Ovary (tissue), 7 donors: ENCODE measurements at regions not wholly inside any gene's neighbourhood (a gene's known extent, or its start where the extent isn't known, plus 50 kb on each side); places are given as distances from the start of the nearest gene placed in this dataset.
"Not testable (repeated sequence)": the region's sequence is repeated elsewhere in the genome, so short reads cannot be mapped to it uniquely, and the experiment has no call there.

Experiments
- DNase-seq, 5 donors: peaks; one replicate each; pipeline ENCODE4 v3.0.0-alpha.2; 2019 to 2020
- H3K27ac ChIP-seq, 2 donors: fragments of 200-600 bp; one replicate each; pipeline versions ENCODE4 v1.5.1 to v1.8.0; 2019 to 2022
- H3K27me3 ChIP-seq: fragments of 200-600 bp; one replicate; pipeline ENCODE4 v1.8.0; 2022
- H3K36me3 ChIP-seq: fragments of 200-600 bp; sonication (generic); one replicate; pipeline ENCODE4 v1.5.1; 2019
- H3K4me1 ChIP-seq: one replicate; pipeline ENCODE4 v1.8.1; 2013; ENCODE audit warnings: mild to moderate bottlenecking, moderate library complexity; ENCODE audit not compliant: insufficient read depth
- H3K4me3 ChIP-seq: fragments of 200-600 bp; sonication (generic); one replicate; pipeline ENCODE4 v1.5.1; 2017
- H3K9me3 ChIP-seq, 2 donors: fragments of 200-600 bp in 1 of 2; sonication (generic) in 1 of 2; one replicate each; pipeline versions ENCODE4 v1.5.1 to v1.8.1; 2013 to 2019; ENCODE audit warnings: mild to moderate bottlenecking in 1 of 2, moderate library complexity in 1 of 2
- EP300 ChIP-seq: sonication (generic); formaldehyde crosslinking; IDR thresholded peaks from one replicate; pipeline ENCODE4 v1.6.1; 2017; ENCODE audit warnings: antibody characterized with exemption
- POLR2A ChIP-seq: fragments of 450-650 bp; IDR thresholded peaks from one replicate; pipeline ENCODE4 v1.6.1; 2017; ENCODE audit warnings: antibody characterized with exemption, mild to moderate bottlenecking, moderate library complexity
- WGBS, 3 donors: extraction: QIAGEN DNeasy Blood & Tissue Kit in 1 of 3; methylation state at CpG; one replicate each; pipeline versions ENCODE4 v1.1.5 to v1.1.7; 2013 to 2017; 5-methylcytosine and 5-hydroxymethylcytosine counted together
- intact Hi-C, 4 donors: fragments of 100-400 bp; cut with DNase I; formaldehyde crosslinking; loops; one replicate each; pipeline versions ENCODE4 v1.11.0 to v1.15.1; 2022 to 2023
- TF ChIP-seq, protein P1 (sequence below), 3 donors: fragments of 450-650 bp in 2 of 3; fragments of 200-600 bp in 1 of 3; IDR thresholded peaks; one replicate each; pipeline versions ENCODE4 v1.5.1 to v1.8.0; 2016 to 2022; ENCODE audit warnings: antibody characterized with exemption in 3 of 3, mild to moderate bottlenecking in 1 of 3
- donor health status: DM: no; HTN: no; CAD: no; lungs with moderate emphysema.
- donor health status: DM: no; HTN: no; CAD: no.
- donor health status: Bipolar disorder and iron deficiency.
- donor health status: DM: no; HTN: no; CAD: no.
- donor health status: DM: yes; HTN: yes; CAD: no.

GRCh38 chr20:48128436-48128835 lies 343.2 kb upstream of the SULF2 start:
- Histone ChIP-seq H3K4me3 (no peak overlapping the region), H3K27ac (no peak overlapping the region), H3K9me3 (no peaks in the 10 kb centered on the region), H3K36me3 (no peaks in the 10 kb centered on the region), H3K4me1 (peaks cover 13% of the 10 kb centered on the region), H3K27me3 (no peaks in the 10 kb centered on the region)
- intact Hi-C loops: no loop called here
- 64 to 84% (median 66%) methylated on average over 3 of the region's 3 CpGs for WGBS, 3 donors
- no peak for DNase-seq
- TF ChIP-seq, protein P1, sequence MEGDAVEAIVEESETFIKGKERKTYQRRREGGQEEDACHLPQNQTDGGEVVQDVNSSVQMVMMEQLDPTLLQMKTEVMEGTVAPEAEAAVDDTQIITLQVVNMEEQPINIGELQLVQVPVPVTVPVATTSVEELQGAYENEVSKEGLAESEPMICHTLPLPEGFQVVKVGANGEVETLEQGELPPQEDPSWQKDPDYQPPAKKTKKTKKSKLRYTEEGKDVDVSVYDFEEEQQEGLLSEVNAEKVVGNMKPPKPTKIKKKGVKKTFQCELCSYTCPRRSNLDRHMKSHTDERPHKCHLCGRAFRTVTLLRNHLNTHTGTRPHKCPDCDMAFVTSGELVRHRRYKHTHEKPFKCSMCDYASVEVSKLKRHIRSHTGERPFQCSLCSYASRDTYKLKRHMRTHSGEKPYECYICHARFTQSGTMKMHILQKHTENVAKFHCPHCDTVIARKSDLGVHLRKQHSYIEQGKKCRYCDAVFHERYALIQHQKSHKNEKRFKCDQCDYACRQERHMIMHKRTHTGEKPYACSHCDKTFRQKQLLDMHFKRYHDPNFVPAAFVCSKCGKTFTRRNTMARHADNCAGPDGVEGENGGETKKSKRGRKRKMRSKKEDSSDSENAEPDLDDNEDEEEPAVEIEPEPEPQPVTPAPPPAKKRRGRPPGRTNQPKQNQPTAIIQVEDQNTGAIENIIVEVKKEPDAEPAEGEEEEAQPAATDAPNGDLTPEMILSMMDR (IDR thresholded peaks at IDR 0.05): no peak
- TF ChIP-seq EP300 (no peak), POLR2A (no peak)

DNA sequence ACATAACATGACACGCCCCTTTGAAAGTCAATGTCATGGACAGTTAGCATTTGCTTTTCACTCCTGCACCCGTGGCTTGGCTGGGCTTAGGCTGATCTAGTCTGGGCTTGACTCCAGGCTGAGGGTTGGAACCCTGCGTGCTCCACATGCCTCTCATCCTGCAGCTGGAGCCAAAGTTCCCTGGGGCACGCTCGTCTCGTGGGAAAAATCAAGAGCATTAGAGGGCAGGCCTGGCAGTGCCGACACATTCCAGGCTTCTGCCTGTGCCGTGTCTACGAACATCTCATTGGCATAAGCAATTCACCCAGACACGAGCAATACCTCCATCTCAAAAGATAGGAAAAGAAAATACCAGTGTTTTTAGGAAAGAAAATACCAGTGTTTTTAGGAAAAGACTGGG lies 342.7 kb upstream of the SULF2 start:
- intact Hi-C loops, H3K27ac ChIP-seq, H3K4me3 ChIP-seq, H3K9me3 ChIP-seq, H3K27me3 ChIP-seq, H3K36me3 ChIP-seq: not testable (repeated sequence)
- WGBS, 3 donors: 15 to 23% (median 23%) methylated on average over 9 to 10 of the region's 10 CpGs
- peaks cover 13% of the 10 kb centered on the region for H3K4me1 ChIP-seq
- peak in 1 of 5 donors; percentile 54 for DNase-seq

DNA sequence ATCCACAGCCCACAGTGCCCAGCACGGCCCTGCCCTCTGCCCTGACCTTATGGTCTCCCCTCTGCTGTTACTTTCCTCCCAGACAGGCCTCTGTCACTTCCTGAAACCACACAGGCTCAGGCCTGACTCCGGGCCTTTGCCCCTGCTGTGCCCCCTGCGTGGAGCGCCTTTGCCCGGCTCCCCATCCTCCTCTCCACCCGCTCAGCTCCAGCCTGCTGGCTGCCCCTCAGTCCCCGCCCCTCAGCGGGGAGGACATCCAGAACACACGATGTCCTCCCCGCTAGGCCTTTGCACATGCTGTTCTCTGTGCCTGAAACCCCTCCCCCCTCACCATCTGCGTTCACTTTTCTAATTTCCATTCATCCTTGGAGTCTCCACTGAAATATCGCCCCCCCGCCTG lies 341.9 kb upstream of the SULF2 start:
- H3K4me1 ChIP-seq: peaks cover 13% of the 10 kb centered on the region
- DNase-seq, H3K27me3 ChIP-seq, intact Hi-C loops, H3K9me3 ChIP-seq, H3K27ac ChIP-seq, H3K4me3 ChIP-seq, H3K36me3 ChIP-seq: not testable (repeated sequence)
- 79 to 90% (median 88%) methylated on average over 11 to 13 of the region's 13 CpGs for WGBS, 3 donors

DNA sequence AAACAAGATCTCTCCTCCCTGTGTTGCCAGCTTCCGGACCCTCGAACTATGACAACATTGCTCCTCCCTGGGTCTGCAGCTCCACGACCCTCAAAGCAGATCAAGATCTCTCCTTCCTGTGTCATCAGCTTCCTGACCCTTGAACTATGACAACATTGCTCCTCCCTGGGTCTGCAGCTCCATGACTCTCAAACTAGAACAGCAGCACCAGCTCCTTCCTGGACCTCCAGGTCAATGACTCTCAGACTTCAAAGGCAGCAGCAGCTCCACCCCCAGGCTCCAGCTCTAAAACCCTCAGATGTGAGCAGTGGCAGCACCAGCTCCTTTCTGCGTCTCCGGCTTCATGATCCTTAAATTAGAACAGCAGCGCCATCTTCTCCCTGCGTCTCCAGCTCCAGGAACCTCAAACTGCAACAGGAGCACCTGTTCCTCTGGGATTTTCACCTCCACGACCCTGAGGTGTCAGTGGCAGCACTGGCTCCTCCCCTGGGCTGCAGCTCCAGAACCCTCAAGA lies 341.0 kb upstream of the SULF2 start:
- no peak for DNase-seq
- H3K36me3 ChIP-seq: no peaks in the 10 kb centered on the region
- no peak overlapping the region for H3K27ac ChIP-seq
- H3K27me3 ChIP-seq: no peaks in the 10 kb centered on the region
- no peak overlapping the region for H3K4me3 ChIP-seq
- no peak for TF ChIP-seq EP300
- TF ChIP-seq, protein P1 (IDR thresholded peaks at IDR 0.05): no peak
- TF ChIP-seq POLR2A: no peak
- peaks cover 13% of the 10 kb centered on the region for H3K4me1 ChIP-seq
- 34 to 59% (median 38%) methylated on average over 8 of the region's 8 CpGs for WGBS, 3 donors
- intact Hi-C loops: no loop called here
- no peaks in the 10 kb centered on the region for H3K9me3 ChIP-seq

DNA sequence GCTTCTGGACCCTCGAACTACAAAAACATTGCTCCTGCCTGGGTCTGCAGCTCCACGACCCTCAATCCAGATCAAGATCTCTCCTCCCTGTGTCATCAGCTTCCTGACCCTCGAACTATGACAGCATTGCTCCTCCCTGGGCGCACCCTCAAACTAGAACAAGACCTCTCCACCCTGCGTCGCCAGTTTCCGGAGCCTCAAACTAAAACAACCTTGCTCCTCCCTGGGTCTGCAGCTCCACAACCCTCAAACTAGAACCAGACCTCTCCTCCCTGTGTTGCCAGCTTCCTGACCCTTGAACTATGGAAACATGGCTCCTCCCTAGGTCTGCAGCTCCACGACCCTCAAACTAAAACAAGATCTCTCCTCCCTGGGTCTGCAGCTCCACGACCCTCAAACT lies 339.7 kb upstream of the SULF2 start:
- Histone ChIP-seq H3K27ac (no peak overlapping the region), H3K4me3 (no peak overlapping the region), H3K27me3 (no peaks in the 10 kb centered on the region), H3K4me1 (peaks cover 13% of the 10 kb centered on the region), H3K36me3 (no peaks in the 10 kb centered on the region), H3K9me3 (no peaks in the 10 kb centered on the region)
- TF ChIP-seq POLR2A (no peak), EP300 (no peak)
- TF ChIP-seq, protein P1 (IDR thresholded peaks at IDR 0.05): no peak
- intact Hi-C loops: no loop called here
- 70 to 79% (median 74%) methylated on average over 9 of the region's 9 CpGs for WGBS, 3 donors
- no peak for DNase-seq
